Esophagus muscularis mucosa (tissue), 4 donors: ENCODE measurements at regions not wholly inside any gene's neighbourhood (a gene's known extent, or its start where the extent isn't known, plus 50 kb on each side); places are given as distances from the start of the nearest gene placed in this dataset.

ENCODE experiments used
- DNase-seq: peaks from one replicate; pipeline ENCODE4 v3.0.0-alpha.2; 2017; ENCODE audit errors: extremely low spot score
- H3K27ac ChIP-seq, 4 donors: fragments of 200-600 bp; sonication (generic); replicated peaks in 1 of 4; 1 replicate in 3 of 4; 2 replicates in 1 of 4; pipeline ENCODE4 v1.5.1; 2016 to 2019; ENCODE audit warnings: mild to moderate bottlenecking in 1 of 4
- H3K27me3 ChIP-seq, 4 donors: fragments of 200-600 bp; sonication (generic); one replicate each; pipeline versions ENCODE4 v1.5.1 to v1.6.0; 2016 to 2019
- H3K36me3 ChIP-seq, 4 donors: fragments of 200-600 bp; sonication (generic); one replicate each; pipeline ENCODE4 v1.5.1; 2016 to 2019
- H3K4me1 ChIP-seq, 4 donors: fragments of 200-600 bp; sonication (generic); one replicate each; pipeline ENCODE4 v1.5.1; 2016 to 2019
- H3K4me3 ChIP-seq, 4 donors: fragments of 200-600 bp; sonication (generic); 1 replicate in 2 of 4; 2 replicates in 2 of 4; pipeline ENCODE4 v1.5.1; 2016 to 2019; ENCODE audit warnings: mild to moderate bottlenecking in 4 of 4, moderate library complexity in 1 of 4
- H3K9me3 ChIP-seq, 4 donors: fragments of 200-600 bp; sonication (generic); 1 replicate in 3 of 4; 2 replicates in 1 of 4; pipeline ENCODE4 v1.5.1; 2016 to 2019
- CTCF ChIP-seq, 3 experiments: fragments of 200-600 bp in 2 of 3; fragments of 450-650 bp in 1 of 3; sonication (generic) in 2 of 3; IDR thresholded peaks; one replicate each; pipeline ENCODE4 v1.5.1; 2017 to 2019; ENCODE audit warnings: antibody characterized with exemption in 3 of 3, mild to moderate bottlenecking in 2 of 3, moderate library complexity in 1 of 3
- EP300 ChIP-seq: sonication (generic); formaldehyde crosslinking; IDR thresholded peaks from one replicate; pipeline ENCODE4 v1.6.1; 2017; ENCODE audit warnings: antibody characterized with exemption
- POLR2A ChIP-seq: fragments of 450-650 bp; IDR thresholded peaks from one replicate; pipeline ENCODE4 v1.6.1; 2017; ENCODE audit warnings: antibody characterized with exemption, moderate library complexity, mild to moderate bottlenecking, low read depth
- POLR2AphosphoS5 ChIP-seq, 2 donors: sonication (generic); formaldehyde crosslinking; IDR thresholded peaks; one replicate each; pipeline ENCODE4 v1.6.1; 2017; ENCODE audit warnings: antibody characterized with exemption in 2 of 2
- WGBS: methylation state at CpG from one replicate; pipeline ENCODE4 v1.1.5; 2018; 5-methylcytosine and 5-hydroxymethylcytosine counted together
- intact Hi-C: fragments of 100-400 bp; cut with DNase I; formaldehyde crosslinking; loops from one replicate; pipeline ENCODE4 v1.15.1; 2023

GRCh38 chr10:8800426-8800825 is 745.9 kb downstream of the GATA3 start:
- Histone ChIP-seq H3K4me1 (no peaks in the 10 kb centered on the region), H3K36me3 (no peaks in the 10 kb centered on the region), H3K27me3 (no peaks in the 10 kb centered on the region), H3K4me3 (no peak overlapping the region), H3K9me3 (no peaks in the 10 kb centered on the region), H3K27ac (no peak overlapping the region)
- no peak for DNase-seq
- WGBS = 60% methylated on average over 4 of the region's 4 CpGs
- intact Hi-C loops = no loop called here
- TF ChIP-seq EP300 (no peak), CTCF (IDR thresholded peaks at IDR 0.05) (no peak), POLR2A (no peak), POLR2AphosphoS5 (IDR thresholded peaks at IDR 0.05) (no peak)

- H3K36me3 ChIP-seq = no peaks in the 10 kb centered on the region
- DNase-seq = no peak
- H3K4me3 ChIP-seq = no peak overlapping the region
- TF ChIP-seq CTCF (IDR thresholded peaks at IDR 0.05) = no peak
- no peak for TF ChIP-seq POLR2A
- no peak for TF ChIP-seq EP300
- peaks cover 0 to 9% (median 0%) of the 10 kb centered on the region in 4 donors for H3K27me3 ChIP-seq
- H3K27ac ChIP-seq = no peak overlapping the region
- H3K9me3 ChIP-seq = no peaks in the 10 kb centered on the region
- 50% methylated on average over 3 of the region's 3 CpGs for WGBS
- no peaks in the 10 kb centered on the region for H3K4me1 ChIP-seq
- intact Hi-C loops = no loop called here
These were observed 749.5 kb downstream of the GATA3 start for GRCh38 chr10:8803992-8804391.

GRCh38 chr10:8810677-8811076 is 756.2 kb downstream of the GATA3 start:
- TF ChIP-seq POLR2A = no peak
- TF ChIP-seq POLR2AphosphoS5 (IDR thresholded peaks at IDR 0.05) = no peak
- TF ChIP-seq CTCF (IDR thresholded peaks at IDR 0.05) = no peak
- no peak for TF ChIP-seq EP300
- intact Hi-C loops = no loop called here

GRCh38 chr10:8811201-8811600 is 756.7 kb downstream of the GATA3 start:
- 78% methylated on average over 1 of the region's 1 CpG for WGBS
- no peak for DNase-seq
- Histone ChIP-seq H3K9me3 (peaks cover 0 to 3% (median 0%) of the 10 kb centered on the region in 4 donors), H3K27ac (no peak overlapping the region), H3K4me1 (no peaks in the 10 kb centered on the region), H3K27me3 (peaks cover 0 to 9% (median 0%) of the 10 kb centered on the region in 4 donors), H3K36me3 (no peaks in the 10 kb centered on the region), H3K4me3 (no peak overlapping the region)
- TF ChIP-seq POLR2A (no peak), POLR2AphosphoS5 (IDR thresholded peaks at IDR 0.05) (no peak), CTCF (IDR thresholded peaks at IDR 0.05) (no peak), EP300 (no peak)
- intact Hi-C loops = no loop called here

More at GRCh38 chr10:8810677-8811076, 756.2 kb downstream of the GATA3 start:
- DNase-seq = no peak
- Histone ChIP-seq H3K36me3 (no peaks in the 10 kb centered on the region), H3K27ac (no peak overlapping the region), H3K4me3 (no peak overlapping the region), H3K9me3 (peaks cover 0 to 3% (median 0%) of the 10 kb centered on the region in 4 donors), H3K27me3 (peaks cover 0 to 9% (median 0%) of the 10 kb centered on the region in 4 donors), H3K4me1 (no peaks in the 10 kb centered on the region)

- DNase-seq = no peak
- H3K36me3 ChIP-seq = no peaks in the 10 kb centered on the region
- H3K4me3 ChIP-seq = no peak overlapping the region
- 76% methylated on average over 2 of the region's 2 CpGs for WGBS
- intact Hi-C loops = no loop called here
- no peaks in the 10 kb centered on the region for H3K4me1 ChIP-seq
- TF ChIP-seq POLR2A (no peak), EP300 (no peak), CTCF (IDR thresholded peaks at IDR 0.05) (no peak), POLR2AphosphoS5 (IDR thresholded peaks at IDR 0.05) (no peak)
- no peaks in the 10 kb centered on the region for H3K27me3 ChIP-seq
- H3K27ac ChIP-seq = no peak overlapping the region
- peaks cover 0 to 3% (median 0%) of the 10 kb centered on the region in 4 donors for H3K9me3 ChIP-seq
These were observed 761.5 kb downstream of the GATA3 start for GRCh38 chr10:8815969-8816368.
